Left cardiac atrium (tissue), 4 donors: ENCODE measurements at regions not wholly inside any gene's neighbourhood (a gene's known extent, or its start where the extent isn't known, plus 50 kb on each side); places are given as distances from the start of the nearest gene placed in this dataset.
"Not testable (repeated sequence)": the region's sequence is repeated elsewhere in the genome, so short reads cannot be mapped to it uniquely, and the experiment has no call there.

ENCODE experiments used
- ATAC-seq, 2 donors: fragments of 200-7000 bp; cut with Tn5 transposase; one replicate each; pipeline ENCODE4 v1.9.1; 2020; ENCODE audit warnings: mild to moderate bottlenecking in 2 of 2, moderate library complexity in 2 of 2
- DNase-seq: peaks from one replicate; pipeline ENCODE4 v3.0.0-alpha.2; 2020
- intact Hi-C, 2 donors: fragments of 100-400 bp; cut with DNase I; formaldehyde crosslinking; loops; one replicate each; pipeline versions ENCODE4 v1.14.1 to v1.15.1; 2022 to 2023
- donor health status: DM: no; HTN: yes; CAD: no.
- donor health status: DM: no; HTN: yes; CAD: no; lungs with severe emphysema.
- donor health status: DM: yes; HTN: yes; CAD: no.
- donor health status: Dilated cardiomyopathy.

GRCh38 chrX:150255441-150256296 lies 107.4 kb upstream of the MAMLD1 start:
- DNase-seq (no peak), ATAC-seq (peak; percentile 67 to 84)
- intact Hi-C loops, result no loop called here

GRCh38 chrX:150256297-150256650 lies 106.8 kb upstream of the MAMLD1 start:
- ATAC-seq, result no peak
- intact Hi-C loops, result no loop called here
- DNase-seq, result no peak

GRCh38 chrX:150257353-150258175 lies 105.6 kb upstream of the MAMLD1 start:
- no peak for ATAC-seq
- DNase-seq, result no peak

GRCh38 chrX:150258176-150258425 lies 105.0 kb upstream of the MAMLD1 start:
- DNase-seq (no peak), ATAC-seq (no peak)
- intact Hi-C loops, result no loop called here

More at GRCh38 chrX:150257353-150258175, 105.6 kb upstream of the MAMLD1 start:
- intact Hi-C loops, result no loop called here

GRCh38 chrX:150258463-150259430 lies 104.4 kb upstream of the MAMLD1 start:
- intact Hi-C loops, result no loop called here
- no peak for ATAC-seq
- DNase-seq, result no peak

GRCh38 chrX:150262456-150262855 lies 100.7 kb upstream of the MAMLD1 start:
- intact Hi-C loops, result no loop called here
- DNase-seq (no peak), ATAC-seq (no peak)

GRCh38 chrX:150268839-150269355 lies 94.2 kb upstream of the MAMLD1 start:
- intact Hi-C loops, result no loop called here
- DNase-seq (no peak), ATAC-seq (no peak)

- intact Hi-C loops, result no loop called here
- no peak for DNase-seq
- no peak for ATAC-seq
Measured at GRCh38 chrX:150269605-150270254, 93.4 kb upstream of the MAMLD1 start.

GRCh38 chrX:150270622-150271021 lies 92.5 kb upstream of the MAMLD1 start:
- intact Hi-C loops, result no loop called here
- ATAC-seq (no peak), DNase-seq (no peak)

- ATAC-seq, result not testable (repeated sequence)
Measured at GRCh38 chrX:150273575-150274294, 89.4 kb upstream of the MAMLD1 start.

GRCh38 chrX:150282953-150283352 lies 80.2 kb upstream of the MAMLD1 start:
- DNase-seq (no peak), ATAC-seq (no peak)
- intact Hi-C loops, result no loop called here

More at GRCh38 chrX:150273575-150274294, 89.4 kb upstream of the MAMLD1 start:
- intact Hi-C loops, DNase-seq: not testable (repeated sequence)

GRCh38 chrX:150291014-150291413 lies 72.1 kb upstream of the MAMLD1 start:
- DNase-seq (no peak), ATAC-seq (peak in 1 of 2 donors; percentile 30)
- intact Hi-C loops, result no loop called here

- intact Hi-C loops, result no loop called here
- ATAC-seq (no peak), DNase-seq (no peak)
Measured at GRCh38 chrX:150293311-150294013, 69.7 kb upstream of the MAMLD1 start.

GRCh38 chrX:150298841-150299551 lies 64.1 kb upstream of the MAMLD1 start:
- ATAC-seq (no peak), DNase-seq (no peak)
- intact Hi-C loops, result no loop called here

- intact Hi-C loops, result no loop called here
- DNase-seq (no peak), ATAC-seq (no peak)
Measured at GRCh38 chrX:150299579-150299978, 63.5 kb upstream of the MAMLD1 start.

- ATAC-seq (no peak), DNase-seq (no peak)
- intact Hi-C loops, result no loop called here
Measured at GRCh38 chrX:150303386-150304097, 59.6 kb upstream of the MAMLD1 start.
